ENCODE measurements at regions not wholly inside any gene's neighbourhood (a gene's known extent, or its start where the extent isn't known, plus 50 kb on each side); places are given as distances from the start of the nearest gene placed in this dataset.
"Not testable (repeated sequence)": the region's sequence is repeated elsewhere in the genome, so short reads cannot be mapped to it uniquely, and the experiment has no call there.

DNA sequence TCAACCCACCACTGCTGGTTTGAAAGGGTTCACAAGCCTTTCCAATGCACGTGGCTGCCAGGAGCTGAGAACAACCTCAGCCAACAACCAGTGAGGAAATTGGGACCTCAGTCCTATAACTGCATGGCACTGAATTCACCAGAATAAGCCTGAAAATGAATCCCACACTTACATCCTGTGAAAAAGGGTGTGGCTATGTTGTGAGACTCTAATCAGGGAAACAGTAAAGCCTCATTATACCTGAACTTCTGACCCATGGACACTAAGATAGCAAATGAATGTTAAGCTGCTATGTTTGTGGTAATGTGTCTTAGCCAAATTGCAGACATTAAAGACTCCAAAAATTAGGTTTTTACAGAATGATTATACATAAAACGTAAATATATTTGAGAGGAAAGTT, 515.8 kb downstream of the IRS1 start:
- Histone ChIP-seq H3K4me1 (no peaks in the 10 kb centered on the region), H3K36me3 (no peaks in the 10 kb centered on the region), H3K27ac (no peak overlapping the region), H3K4me3 (no peak overlapping the region), H3K9me3 (no peaks in the 10 kb centered on the region), H3K27me3 (no peaks in the 10 kb centered on the region)
- ATAC-seq, result no peak
- no peak for DNase-seq
- TF ChIP-seq, protein P1, sequence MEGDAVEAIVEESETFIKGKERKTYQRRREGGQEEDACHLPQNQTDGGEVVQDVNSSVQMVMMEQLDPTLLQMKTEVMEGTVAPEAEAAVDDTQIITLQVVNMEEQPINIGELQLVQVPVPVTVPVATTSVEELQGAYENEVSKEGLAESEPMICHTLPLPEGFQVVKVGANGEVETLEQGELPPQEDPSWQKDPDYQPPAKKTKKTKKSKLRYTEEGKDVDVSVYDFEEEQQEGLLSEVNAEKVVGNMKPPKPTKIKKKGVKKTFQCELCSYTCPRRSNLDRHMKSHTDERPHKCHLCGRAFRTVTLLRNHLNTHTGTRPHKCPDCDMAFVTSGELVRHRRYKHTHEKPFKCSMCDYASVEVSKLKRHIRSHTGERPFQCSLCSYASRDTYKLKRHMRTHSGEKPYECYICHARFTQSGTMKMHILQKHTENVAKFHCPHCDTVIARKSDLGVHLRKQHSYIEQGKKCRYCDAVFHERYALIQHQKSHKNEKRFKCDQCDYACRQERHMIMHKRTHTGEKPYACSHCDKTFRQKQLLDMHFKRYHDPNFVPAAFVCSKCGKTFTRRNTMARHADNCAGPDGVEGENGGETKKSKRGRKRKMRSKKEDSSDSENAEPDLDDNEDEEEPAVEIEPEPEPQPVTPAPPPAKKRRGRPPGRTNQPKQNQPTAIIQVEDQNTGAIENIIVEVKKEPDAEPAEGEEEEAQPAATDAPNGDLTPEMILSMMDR (IDR thresholded peaks at IDR 0.05), result no peak
- intact Hi-C loops (cut with DNase I), result no loop called here
- WGBS, 2 donors, result 59 to 77% methylated on average over 2 of the region's 2 CpGs

DNA sequence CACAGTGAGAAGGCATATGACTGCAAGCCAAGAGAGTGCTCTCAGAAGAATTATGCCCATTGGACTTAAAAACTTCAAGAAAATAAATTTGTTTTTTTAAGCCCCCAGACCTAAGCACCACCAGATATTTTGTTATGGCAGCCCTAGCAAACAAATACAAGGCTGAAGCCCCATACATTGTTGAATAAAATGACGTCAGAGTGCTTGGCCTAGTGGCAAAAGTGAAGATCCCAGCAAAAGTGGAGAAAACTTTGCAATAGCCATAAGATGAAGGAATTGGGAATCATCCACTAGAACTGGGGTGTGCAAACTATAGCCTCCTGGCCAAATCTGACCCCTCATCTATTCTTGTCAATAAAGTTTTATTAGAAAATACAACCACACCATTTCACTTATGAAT, 517.5 kb downstream of the IRS1 start:
- TF ChIP-seq, protein P1 (IDR thresholded peaks at IDR 0.05), result no peak
- Histone ChIP-seq H3K4me3 (no peak overlapping the region), H3K4me1 (no peaks in the 10 kb centered on the region), H3K27ac (no peak overlapping the region), H3K36me3 (no peaks in the 10 kb centered on the region), H3K9me3 (no peaks in the 10 kb centered on the region), H3K27me3 (no peaks in the 10 kb centered on the region)
- DNase-seq (no peak), ATAC-seq (no peak)
- 87 to 91% methylated on average over 1 of the region's 1 CpG for WGBS, 2 donors
- intact Hi-C loops (cut with DNase I), result no loop called here

DNA sequence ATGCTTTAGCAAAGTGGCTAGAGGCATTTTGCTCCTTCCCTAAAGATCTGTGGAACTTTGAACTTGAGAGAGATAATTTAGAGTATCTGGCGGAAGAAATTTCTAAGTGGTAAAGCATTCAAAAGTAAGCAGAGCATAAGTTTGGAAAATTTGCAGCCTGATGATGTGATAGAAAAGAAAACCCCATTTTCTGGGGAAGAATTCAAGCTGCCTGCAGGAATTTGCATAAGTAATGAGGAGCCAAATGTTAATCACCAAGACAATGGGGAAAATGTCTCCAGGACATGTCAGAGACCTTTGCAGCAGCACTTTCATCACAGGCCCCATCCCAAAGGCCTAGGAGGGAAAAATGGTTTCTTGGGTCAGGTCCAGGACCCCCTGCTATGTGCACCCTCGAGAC, 519.5 kb downstream of the IRS1 start:
- H3K27ac ChIP-seq; H3K36me3 ChIP-seq; intact Hi-C loops (cut with DNase I); ATAC-seq; H3K4me1 ChIP-seq; H3K27me3 ChIP-seq; H3K9me3 ChIP-seq; DNase-seq; H3K4me3 ChIP-seq: not testable (repeated sequence)
- 85 to 91% methylated on average over 2 of the region's 2 CpGs for WGBS, 2 donors

DNA sequence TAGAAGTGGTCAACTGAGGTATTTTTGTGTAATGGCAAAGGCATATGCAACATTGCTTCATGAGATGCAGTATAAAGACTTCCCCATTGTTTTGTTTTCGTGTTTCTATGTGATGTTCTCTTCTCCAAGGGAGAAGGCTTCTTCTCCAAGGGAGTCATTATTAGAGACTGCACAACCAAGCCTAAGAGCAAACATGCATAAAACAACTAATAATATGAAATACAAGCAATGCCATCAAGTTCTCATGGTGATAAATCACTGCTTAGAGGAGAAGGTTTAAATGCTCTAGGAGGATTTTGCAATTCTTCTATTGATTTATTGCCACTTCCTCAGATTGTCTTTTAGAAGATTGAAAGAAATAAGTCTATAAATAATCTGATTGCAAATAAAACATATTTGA, 524.4 kb downstream of the IRS1 start:
- Histone ChIP-seq H3K27me3 (no peaks in the 10 kb centered on the region), H3K27ac (no peak overlapping the region), H3K4me1 (no peaks in the 10 kb centered on the region), H3K4me3 (no peak overlapping the region), H3K9me3 (no peaks in the 10 kb centered on the region), H3K36me3 (no peaks in the 10 kb centered on the region)
- WGBS, 2 donors, result 39 to 81% methylated on average over 1 of the region's 1 CpG
- DNase-seq (no peak), ATAC-seq (no peak)
- intact Hi-C loops (cut with DNase I), result no loop called here
- TF ChIP-seq, protein P1 (IDR thresholded peaks at IDR 0.05), result no peak

DNA sequence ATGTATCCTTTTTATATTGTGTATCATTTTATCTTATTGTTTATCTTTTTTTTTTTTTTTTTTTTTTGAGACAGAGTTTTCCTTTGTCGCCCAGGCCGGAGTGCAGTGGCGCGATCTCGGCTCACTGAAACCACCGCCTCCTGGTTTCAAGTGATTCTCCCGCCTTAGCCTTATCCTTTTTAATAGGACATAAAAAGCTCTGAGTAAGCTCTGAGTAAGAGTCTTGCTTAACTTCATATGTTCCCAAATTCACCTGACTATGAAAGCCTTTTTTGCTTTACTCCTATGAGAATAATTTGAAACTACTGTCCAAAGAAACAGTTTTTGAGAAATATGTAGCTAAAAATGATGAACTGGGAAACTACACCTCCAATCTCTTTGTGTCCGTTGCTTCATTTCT, 525.5 kb downstream of the IRS1 start:
- ATAC-seq, result no peak
- no peaks in the 10 kb centered on the region for H3K4me1 ChIP-seq
- H3K36me3 ChIP-seq, result no peaks in the 10 kb centered on the region
- no peak overlapping the region for H3K27ac ChIP-seq
- no peak overlapping the region for H3K4me3 ChIP-seq
- TF ChIP-seq, protein P1 (IDR thresholded peaks at IDR 0.05), result no peak
- H3K27me3 ChIP-seq, result no peaks in the 10 kb centered on the region
- intact Hi-C loops (cut with DNase I), result no loop called here
- no peak for DNase-seq
- WGBS, 2 donors, result 84 to 88% methylated on average over 8 of the region's 8 CpGs
- no peaks in the 10 kb centered on the region for H3K9me3 ChIP-seq
